HG03025 (cell line): ENCODE measurements at regions not wholly inside any gene's neighbourhood (a gene's known extent, or its start where the extent isn't known, plus 50 kb on each side); places are given as distances from the start of the nearest gene placed in this dataset.
"Not testable (repeated sequence)": the region's sequence is repeated elsewhere in the genome, so short reads cannot be mapped to it uniquely, and the experiment has no call there.

ENCODE experiments used
- ATAC-seq: cut with Tn5 transposase; IDR thresholded peaks from one replicate; pipeline ENCODE4 v1.9.1; 2021; ENCODE audit warnings: mild to moderate bottlenecking, moderate library complexity; ENCODE audit not compliant: unreplicated experiment, low FRiP score

- ATAC-seq = no peak
Observed at GRCh38 chr13:90547272-90547790, 800.2 kb upstream of the MIR17HG start.

DNA sequence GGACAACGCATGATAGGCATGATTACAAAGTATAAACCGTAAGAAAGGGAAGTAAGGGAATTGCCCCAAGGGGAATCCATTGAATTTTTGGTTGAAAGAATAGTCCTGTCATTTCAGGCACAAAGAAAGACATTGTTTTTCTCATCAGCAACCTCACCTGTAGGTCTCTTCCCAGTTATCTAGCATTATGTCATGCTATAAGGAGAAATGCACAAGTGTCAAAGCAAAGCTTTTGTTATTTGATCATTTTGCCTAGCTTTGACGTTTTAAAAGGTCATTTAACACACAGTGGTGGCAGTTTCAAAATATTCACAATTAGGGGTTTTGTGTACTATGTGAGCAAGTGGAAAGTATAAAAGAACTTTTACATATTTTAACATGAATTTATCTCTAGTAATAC is 796.2 kb upstream of the MIR17HG start:
- ATAC-seq = no peak

DNA sequence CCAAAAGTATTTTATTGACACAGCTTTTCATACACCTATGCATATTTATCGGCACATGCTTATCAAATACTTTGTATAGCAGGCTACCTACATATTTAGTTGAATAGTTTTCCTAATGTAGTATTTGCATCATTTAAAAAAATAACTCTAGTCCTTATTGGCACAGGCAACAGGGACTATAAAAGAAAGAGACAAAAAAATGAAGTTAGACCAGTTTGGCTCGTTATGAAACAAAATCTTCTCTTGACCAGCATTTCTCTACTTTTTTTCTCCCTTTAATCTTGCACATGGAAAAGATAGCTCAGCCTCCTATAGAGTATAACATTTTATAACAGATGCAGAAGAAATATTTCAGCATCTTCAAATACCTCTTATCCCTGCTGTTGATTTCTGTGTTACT is 794.8 kb upstream of the MIR17HG start:
- ATAC-seq = no peak

GRCh38 chr13:90553159-90553558 is 794.3 kb upstream of the MIR17HG start:
- ATAC-seq = no peak

DNA sequence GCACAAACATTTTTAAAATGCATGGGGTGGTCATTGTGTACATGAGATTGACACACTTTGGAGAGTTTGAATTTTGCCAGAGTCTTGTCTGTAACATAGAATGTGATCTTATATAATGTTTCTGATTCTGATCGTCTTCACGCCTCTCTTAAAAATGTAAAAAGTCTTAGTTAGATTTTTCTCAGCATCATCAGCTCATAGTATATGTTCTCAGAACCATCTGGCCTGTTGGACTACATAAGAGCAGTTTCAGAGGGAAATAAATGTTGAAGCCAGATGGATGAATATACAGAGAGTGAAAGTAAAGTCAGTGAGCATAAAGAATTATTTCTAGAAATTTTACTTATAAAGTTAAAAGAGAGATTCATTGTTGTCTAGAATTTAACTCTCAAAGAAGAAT is 789.9 kb upstream of the MIR17HG start:
- ATAC-seq = no peak

GRCh38 chr13:90562443-90562842 is 785.0 kb upstream of the MIR17HG start:
- no peak for ATAC-seq

- ATAC-seq = no peak
Observed at GRCh38 chr13:90564096-90564495, 783.4 kb upstream of the MIR17HG start.

DNA sequence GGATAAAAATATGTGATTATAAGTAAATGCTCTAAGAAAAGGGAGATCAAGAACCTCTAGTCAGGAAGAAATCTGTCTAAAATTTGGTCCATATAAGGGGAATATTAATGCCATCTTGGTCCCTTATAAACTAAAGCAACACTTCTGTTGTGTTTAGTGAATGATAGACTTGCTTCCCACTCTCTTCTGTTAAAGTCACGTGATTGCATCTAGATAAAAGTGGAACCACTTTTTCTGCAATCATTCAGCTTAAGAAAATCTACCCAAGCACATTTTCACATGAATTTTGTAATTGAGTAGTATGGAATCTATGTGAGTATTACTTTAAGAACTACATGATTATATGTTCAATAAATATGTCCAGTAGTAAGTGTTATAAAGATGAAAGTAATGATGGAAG is 782.9 kb upstream of the MIR17HG start:
- no peak for ATAC-seq

DNA sequence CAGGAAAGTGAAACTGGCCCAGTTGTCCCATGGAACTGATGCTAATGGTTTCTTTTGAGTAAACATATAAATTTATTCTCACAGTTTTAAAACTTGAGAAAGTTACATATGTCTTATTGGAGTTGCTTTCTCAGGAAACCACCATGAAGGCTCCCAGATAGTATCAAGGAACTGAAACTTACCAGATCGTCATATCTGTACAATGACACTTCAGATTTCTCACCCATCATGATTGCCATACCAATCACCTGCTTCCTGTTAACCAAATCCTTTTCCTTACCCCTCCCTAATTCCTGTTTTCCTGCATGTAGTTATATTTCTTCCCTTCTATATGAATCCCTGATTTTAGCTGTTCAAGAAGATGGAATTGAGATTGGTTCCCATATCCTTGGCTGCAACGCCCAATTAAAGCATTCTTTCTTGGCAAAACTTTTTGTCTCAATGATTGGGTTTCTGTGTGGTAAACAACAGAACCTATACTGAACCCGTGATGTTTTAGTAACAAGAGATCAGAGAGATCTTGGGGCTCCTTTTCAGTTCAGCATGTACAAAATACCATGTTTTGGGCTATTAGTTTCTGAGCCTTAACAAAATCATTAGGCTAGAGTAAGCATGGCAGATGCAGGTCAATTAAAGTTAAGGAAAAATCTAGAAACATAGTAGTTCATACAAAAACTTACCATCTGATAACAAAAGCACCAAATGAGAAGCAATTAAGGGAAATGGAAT is 781.3 kb upstream of the MIR17HG start:
- no peak for ATAC-seq

GRCh38 chr13:90568165-90568564 is 779.3 kb upstream of the MIR17HG start:
- ATAC-seq = no peak

GRCh38 chr13:90576067-90576466 is 771.4 kb upstream of the MIR17HG start:
- no peak for ATAC-seq

DNA sequence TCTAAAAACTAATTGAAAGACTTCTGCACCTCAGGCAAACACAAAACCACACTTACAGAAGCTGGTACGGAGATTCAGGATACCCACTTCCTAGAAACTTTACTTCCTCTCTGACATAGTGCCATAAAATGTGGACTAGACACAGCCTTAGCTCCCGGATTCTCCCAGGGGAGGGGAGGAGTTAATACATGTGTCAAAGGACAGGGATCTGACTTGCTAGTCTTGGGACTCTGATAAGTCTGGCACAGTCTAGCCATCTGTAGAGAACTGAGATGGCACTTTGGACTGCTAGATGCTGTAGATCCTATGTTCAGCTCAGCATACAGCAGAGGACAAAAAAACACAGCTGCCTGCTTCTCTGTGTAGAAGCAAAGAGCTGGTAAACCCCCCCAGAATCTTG is 769.8 kb upstream of the MIR17HG start:
- ATAC-seq = no peak

DNA sequence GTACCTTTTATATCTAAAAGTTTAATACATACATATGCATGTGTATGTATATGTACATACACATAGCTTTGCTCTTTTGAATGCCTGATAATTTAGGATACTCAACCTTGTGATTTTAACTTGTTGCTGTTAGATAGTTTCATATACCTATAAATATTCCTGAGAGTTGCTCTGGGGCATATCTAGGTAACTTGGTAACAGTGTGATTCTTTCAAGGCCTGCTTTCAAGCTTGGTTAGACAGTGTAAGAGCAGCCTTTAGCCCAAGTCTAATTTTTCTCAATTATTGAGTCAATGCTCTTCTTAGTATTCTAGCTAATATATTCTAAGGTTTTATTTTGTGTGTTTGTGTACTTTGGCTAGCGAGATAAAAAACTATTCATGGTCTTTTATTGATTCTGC is 762.1 kb upstream of the MIR17HG start:
- ATAC-seq = no peak

- ATAC-seq = no peak
Observed at GRCh38 chr13:90591260-90591926, 756.1 kb upstream of the MIR17HG start.

DNA sequence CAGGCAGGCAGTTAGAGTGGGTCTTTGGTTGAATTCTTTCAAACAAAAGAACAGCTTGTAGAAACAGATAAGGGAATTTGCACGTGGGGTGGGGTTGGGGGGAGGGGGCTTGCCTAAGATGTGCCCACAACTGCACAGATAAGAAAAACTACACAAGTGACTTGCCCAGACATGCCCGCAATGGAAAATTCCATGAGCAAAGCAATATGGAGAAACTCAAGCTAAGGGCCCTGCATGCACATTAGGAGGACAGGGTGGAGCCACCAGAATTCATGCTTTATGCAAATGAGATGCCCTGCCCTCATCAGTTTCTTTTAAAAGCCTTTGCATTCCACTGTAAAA is 755.6 kb upstream of the MIR17HG start:
- ATAC-seq = no peak

DNA sequence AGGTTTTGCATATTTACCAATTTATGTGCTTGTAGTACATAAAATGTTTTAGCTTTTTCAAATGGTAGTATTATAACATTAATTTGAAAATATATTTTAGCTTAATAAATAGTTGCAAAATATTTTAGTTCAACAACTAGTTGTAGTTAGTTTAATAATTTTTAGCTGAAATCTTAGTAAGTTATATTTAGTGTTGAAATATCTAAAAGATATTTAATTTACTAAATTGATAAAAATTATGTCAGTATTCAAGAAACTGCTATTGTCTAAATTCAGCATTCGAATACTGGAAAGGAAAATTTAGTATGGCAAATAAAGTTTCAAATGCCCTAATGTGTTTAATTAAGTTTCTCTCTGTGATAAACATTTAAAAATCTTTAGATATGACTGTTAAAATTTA is 754.5 kb upstream of the MIR17HG start:
- no peak for ATAC-seq

DNA sequence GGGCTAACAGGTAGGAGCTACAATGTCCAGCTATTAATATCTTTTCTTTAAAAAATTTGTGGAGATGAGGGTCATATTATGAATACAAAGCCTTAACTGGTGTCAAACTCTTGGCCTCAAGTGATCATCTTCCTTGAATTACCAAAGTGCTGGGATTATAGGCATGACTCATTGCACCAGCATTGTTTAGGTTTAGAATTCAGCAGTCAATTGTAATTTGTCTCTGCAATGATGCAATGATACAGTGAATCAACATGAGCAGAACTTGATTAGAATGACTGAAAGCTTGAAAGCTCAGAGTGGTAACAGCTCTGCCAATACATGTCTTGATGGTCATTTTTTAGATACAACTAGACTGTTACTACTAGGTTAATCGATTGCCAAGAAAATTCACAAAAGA is 752.8 kb upstream of the MIR17HG start:
- ATAC-seq = no peak

GRCh38 chr13:90605664-90606063 is 741.8 kb upstream of the MIR17HG start:
- ATAC-seq = no peak

DNA sequence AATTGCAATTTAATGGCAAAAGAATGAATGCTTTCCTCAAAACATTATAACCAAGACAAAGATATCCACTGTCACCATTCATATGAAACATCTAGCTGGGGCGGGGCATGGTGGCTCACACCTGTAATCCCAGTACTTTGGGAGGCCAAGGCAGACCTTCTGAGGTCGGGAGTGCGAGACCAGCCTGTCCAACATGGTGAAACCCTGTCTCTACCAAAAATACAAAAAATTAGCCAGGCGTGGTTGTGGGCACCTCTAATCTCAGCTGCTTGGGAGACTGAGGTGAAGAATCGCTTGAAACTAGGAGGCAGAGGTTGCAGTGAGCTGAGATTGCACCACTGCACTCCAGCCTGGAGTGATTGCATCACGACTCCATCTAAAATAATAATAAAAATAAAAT is 740.6 kb upstream of the MIR17HG start:
- ATAC-seq = not testable (repeated sequence)

DNA sequence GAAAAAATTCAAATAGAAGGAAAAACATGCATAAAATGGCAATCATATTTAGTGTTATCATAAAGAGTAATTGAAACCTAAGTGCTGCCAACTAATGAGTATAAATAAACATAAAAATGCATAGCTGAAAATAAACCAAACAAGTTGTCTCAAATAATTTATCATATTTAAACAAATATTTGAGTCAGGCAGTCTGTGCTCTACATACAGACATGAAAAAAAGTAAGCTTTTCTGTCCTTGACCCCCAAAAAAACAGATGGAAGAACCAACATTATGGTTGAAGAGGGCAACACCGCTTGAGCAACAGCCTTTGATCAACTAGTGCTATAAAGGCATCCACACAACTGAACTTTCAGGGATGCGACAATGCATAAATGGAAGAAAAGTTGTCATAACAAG is 735.1 kb upstream of the MIR17HG start:
- no peak for ATAC-seq

DNA sequence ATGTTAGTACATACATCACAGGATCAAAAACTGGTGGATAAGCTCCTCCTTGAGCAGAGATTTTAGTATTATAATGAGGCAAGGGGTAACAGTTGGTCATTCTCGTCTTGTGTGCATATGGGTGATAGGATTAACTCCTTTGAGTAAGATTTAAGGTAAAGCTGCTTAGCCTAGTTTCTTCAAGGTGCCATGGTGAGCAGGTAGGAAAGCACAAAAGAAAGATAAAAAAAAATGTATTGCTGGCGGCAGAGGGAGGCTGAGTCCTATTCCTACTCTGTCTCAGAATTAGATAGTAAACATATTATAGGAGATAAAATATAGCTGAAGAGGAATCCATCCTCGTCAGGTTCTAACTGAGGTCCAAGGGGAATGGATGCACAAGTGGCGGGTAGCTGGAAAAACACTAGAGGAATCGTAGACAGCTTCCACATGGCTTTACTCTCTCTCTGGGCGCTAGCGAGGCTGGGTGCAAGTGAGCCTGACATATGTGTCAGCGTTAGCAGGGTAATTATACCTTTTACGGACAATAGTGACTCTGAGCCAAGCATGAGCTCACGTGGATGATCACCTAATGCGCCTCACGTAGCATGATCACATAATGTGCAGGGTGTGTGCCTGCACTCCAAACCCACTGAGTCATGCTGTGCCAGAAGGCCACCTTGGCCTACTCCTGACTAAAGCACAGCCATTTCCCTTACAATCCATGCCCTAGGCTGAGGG is 734.3 kb upstream of the MIR17HG start:
- ATAC-seq = no peak

- no peak for ATAC-seq
Observed at GRCh38 chr13:90615236-90615635, 732.3 kb upstream of the MIR17HG start.
